Stomach (tissue), 8 donors: ENCODE measurements at regions not wholly inside any gene's neighbourhood (a gene's known extent, or its start where the extent isn't known, plus 50 kb on each side); places are given as distances from the start of the nearest gene placed in this dataset.

ENCODE experiments used
- DNase-seq, 2 donors: peaks; one replicate each; pipeline versions ENCODE4 v3.0.0 to v3.0.0-alpha.2; 2013 to 2019
- H3K27ac ChIP-seq, 5 donors: fragments of 200-600 bp in 4 of 5; sonication (generic) in 4 of 5; one replicate each; pipeline ENCODE4 v1.5.1; 2013 to 2019; ENCODE audit warnings: mild to moderate bottlenecking in 1 of 5, moderate library complexity in 1 of 5
- H3K27me3 ChIP-seq, 3 donors: fragments of 200-600 bp; sonication (generic); one replicate each; pipeline ENCODE4 v1.5.1; 2017 to 2019; ENCODE audit warnings: mixed run types in 1 of 3
- H3K36me3 ChIP-seq, 4 donors: fragments of 200-600 bp; sonication (generic); 1 replicate in 3 of 4; 2 replicates in 1 of 4; pipeline ENCODE4 v1.5.1; 2016 to 2019
- H3K4me1 ChIP-seq, 4 donors: fragments of 200-600 bp; sonication (generic); one replicate each; pipeline ENCODE4 v1.5.1; 2016 to 2019
- H3K4me3 ChIP-seq, 4 donors: fragments of 200-600 bp; sonication (generic) in 3 of 4; one replicate each; pipeline ENCODE4 v1.5.1; 2016 to 2019; ENCODE audit warnings: mild to moderate bottlenecking in 1 of 4
- H3K9me3 ChIP-seq, 4 donors: fragments of 200-600 bp; sonication (generic); one replicate each; pipeline ENCODE4 v1.5.1; 2016 to 2019
- EP300 ChIP-seq: sonication (generic); formaldehyde crosslinking; IDR thresholded peaks from one replicate; pipeline ENCODE4 v1.6.1; 2017; ENCODE audit warnings: antibody characterized with exemption
- POLR2A ChIP-seq, 4 donors: fragments of 450-650 bp; IDR thresholded peaks; one replicate each; pipeline ENCODE4 v1.6.1; 2016; ENCODE audit warnings: antibody characterized with exemption in 4 of 4, control low read depth in 2 of 4, mild to moderate bottlenecking in 1 of 4, moderate library complexity in 1 of 4
- POLR2AphosphoS5 ChIP-seq, 3 donors: sonication (generic); formaldehyde crosslinking; IDR thresholded peaks; one replicate each; pipeline ENCODE4 v1.6.1; 2016; ENCODE audit warnings: antibody characterized with exemption in 3 of 3
- WGBS, 5 donors: extraction: QIAGEN DNeasy Blood & Tissue Kit in 3 of 5; methylation state at CpG; one replicate each; pipeline versions ENCODE4 v1.1.5 to v1.1.7; 2013 to 2018; 5-methylcytosine and 5-hydroxymethylcytosine counted together
- intact Hi-C: fragments of 100-400 bp; cut with DNase I; formaldehyde crosslinking; loops from one replicate; pipeline ENCODE4 v1.15.1; 2023; ENCODE audit warnings: low total_unique reads
- TF ChIP-seq, protein P1 (sequence below), 7 experiments: fragments of 450-650 bp in 4 of 7; fragments of 200-600 bp in 3 of 7; sonication (generic) in 3 of 7; IDR thresholded peaks; one replicate each; pipeline ENCODE4 v1.5.1; 2016 to 2019; ENCODE audit warnings: antibody characterized with exemption in 7 of 7, control low read depth in 2 of 7, mild to moderate bottlenecking in 1 of 7
- donor health status: healthy with polysubstance abuse.
- donor health status: Bipolar disorder and iron deficiency.
- donor health status: healthy.

DNA sequence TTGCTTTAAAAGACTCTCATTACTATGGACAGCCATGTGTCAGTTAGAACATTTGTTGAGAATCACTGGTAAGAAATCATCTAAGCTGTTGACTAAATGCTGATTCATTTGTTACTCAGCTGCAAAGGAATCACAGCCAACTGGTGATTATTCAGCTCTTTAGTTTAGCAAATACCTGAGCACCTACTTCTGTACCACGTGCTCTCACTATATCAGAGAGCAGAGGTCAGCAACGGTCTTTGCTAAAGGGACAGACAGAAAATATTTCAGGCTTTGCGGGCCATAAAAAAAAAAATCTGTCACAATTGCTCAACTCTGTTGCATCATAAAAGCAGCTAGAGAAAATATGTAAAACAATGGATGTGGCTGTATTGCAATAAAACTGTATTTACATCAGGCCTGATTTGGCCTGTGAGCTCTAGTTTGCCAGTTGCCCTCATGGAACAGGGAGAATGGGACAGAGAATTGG, 377.6 kb downstream of the DNAH5 start:
- no peak for DNase-seq
- WGBS, 5 donors = 62 to 72% (median 66%) methylated on average over 3 of the region's 3 CpGs
- H3K27me3 ChIP-seq = no peaks in the 10 kb centered on the region
- H3K36me3 ChIP-seq = no peaks in the 10 kb centered on the region
- TF ChIP-seq EP300 (no peak), POLR2A (IDR thresholded peaks at IDR 0.05) (no peak)
- TF ChIP-seq, protein P1, sequence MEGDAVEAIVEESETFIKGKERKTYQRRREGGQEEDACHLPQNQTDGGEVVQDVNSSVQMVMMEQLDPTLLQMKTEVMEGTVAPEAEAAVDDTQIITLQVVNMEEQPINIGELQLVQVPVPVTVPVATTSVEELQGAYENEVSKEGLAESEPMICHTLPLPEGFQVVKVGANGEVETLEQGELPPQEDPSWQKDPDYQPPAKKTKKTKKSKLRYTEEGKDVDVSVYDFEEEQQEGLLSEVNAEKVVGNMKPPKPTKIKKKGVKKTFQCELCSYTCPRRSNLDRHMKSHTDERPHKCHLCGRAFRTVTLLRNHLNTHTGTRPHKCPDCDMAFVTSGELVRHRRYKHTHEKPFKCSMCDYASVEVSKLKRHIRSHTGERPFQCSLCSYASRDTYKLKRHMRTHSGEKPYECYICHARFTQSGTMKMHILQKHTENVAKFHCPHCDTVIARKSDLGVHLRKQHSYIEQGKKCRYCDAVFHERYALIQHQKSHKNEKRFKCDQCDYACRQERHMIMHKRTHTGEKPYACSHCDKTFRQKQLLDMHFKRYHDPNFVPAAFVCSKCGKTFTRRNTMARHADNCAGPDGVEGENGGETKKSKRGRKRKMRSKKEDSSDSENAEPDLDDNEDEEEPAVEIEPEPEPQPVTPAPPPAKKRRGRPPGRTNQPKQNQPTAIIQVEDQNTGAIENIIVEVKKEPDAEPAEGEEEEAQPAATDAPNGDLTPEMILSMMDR (IDR thresholded peaks at IDR 0.05) = no peak
- H3K27ac ChIP-seq = no peak overlapping the region
- H3K9me3 ChIP-seq = peaks cover 0 to 8% (median 0%) of the 10 kb centered on the region in 4 donors
- intact Hi-C loops = no loop called here
- no peak overlapping the region for H3K4me3 ChIP-seq
- H3K4me1 ChIP-seq = no peaks in the 10 kb centered on the region

DNA sequence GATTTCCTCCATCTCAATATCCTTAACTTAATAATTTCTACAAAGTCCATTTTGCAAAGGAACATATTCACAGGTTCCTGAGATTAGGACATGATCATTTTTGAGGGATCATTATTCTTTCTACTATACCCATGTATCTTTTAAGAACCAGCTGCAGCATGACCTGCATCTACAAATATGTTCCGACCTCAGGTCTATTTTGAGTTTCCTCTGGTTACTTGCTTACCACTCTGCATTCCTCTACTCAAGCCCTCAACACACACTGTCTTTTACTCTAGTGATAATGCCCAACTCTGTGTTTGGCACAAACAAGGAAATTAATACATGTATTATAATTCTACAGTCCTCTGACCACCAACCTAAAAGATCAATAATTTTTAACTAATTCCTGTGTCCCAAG, 386.1 kb downstream of the DNAH5 start:
- H3K27ac ChIP-seq = no peak overlapping the region
- intact Hi-C loops = no loop called here
- 81 to 93% (median 84%) methylated on average over 1 of the region's 1 CpG for WGBS, 5 donors

DNA sequence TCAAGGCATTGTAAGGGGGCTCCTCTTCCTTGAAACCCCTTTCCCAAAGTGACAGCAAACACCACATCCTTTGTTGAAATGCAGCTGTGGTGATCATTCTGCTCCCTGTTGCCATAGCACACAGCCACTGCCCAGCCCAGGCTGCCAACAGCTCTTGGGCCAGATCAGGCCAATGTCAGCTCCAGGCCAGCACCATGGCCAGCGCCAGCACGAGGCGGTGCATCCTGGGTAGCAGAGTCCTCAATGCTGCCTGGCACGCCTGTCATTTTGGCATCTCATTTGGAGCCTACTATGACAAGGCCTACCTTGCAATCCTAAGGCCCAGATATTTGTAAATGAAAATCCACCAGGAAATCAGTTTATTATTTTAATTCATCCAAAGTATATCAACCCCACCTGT, 390.6 kb downstream of the DNAH5 start:
- Histone ChIP-seq H3K27me3 (no peaks in the 10 kb centered on the region), H3K27ac (no peak overlapping the region), H3K36me3 (no peaks in the 10 kb centered on the region), H3K4me3 (no peak overlapping the region), H3K4me1 (no peaks in the 10 kb centered on the region), H3K9me3 (no peaks in the 10 kb centered on the region)
- intact Hi-C loops = no loop called here
- peak in 1 of 2 donors; percentile 35 for DNase-seq
- 3 to 35% (median 21%) methylated on average over 4 of the region's 4 CpGs for WGBS, 5 donors
- TF ChIP-seq, protein P1 (IDR thresholded peaks at IDR 0.05) = no peak
- no peak for TF ChIP-seq EP300
- no peak for TF ChIP-seq POLR2A (IDR thresholded peaks at IDR 0.05)
- TF ChIP-seq POLR2AphosphoS5 (IDR thresholded peaks at IDR 0.05) = no peak

More for the DNA sequence above, 386.1 kb downstream of the DNAH5 start:
- no peaks in the 10 kb centered on the region for H3K9me3 ChIP-seq
- H3K4me1 ChIP-seq = no peaks in the 10 kb centered on the region
- no peak overlapping the region for H3K4me3 ChIP-seq
- no peak for DNase-seq
- H3K27me3 ChIP-seq = no peaks in the 10 kb centered on the region
- TF ChIP-seq, protein P1 (IDR thresholded peaks at IDR 0.05) = no peak
- H3K36me3 ChIP-seq = no peaks in the 10 kb centered on the region

DNA sequence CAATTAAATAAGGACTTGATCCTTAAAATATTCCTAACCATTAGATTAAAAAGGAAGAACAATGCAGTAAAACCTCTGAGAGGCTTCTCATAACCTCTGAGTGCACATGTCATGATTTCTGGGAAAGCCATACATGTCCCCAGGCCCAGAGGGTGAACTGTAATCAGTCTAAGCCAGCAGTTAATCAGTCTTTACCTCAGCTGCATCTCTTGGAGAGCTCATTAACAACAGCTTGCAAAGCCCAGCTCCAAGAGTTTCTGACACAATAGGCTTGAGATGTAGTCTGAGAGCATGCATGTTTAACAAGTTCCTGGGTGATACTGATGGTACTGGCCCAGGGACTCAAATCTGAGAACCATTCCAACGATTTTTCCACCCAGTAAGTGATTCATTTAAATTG, 392.1 kb downstream of the DNAH5 start:
- intact Hi-C loops = no loop called here
- no peak overlapping the region for H3K27ac ChIP-seq
- DNase-seq = no peak
- no peaks in the 10 kb centered on the region for H3K27me3 ChIP-seq
- H3K4me3 ChIP-seq = no peak overlapping the region
- no peak for TF ChIP-seq POLR2AphosphoS5 (IDR thresholded peaks at IDR 0.05)
- no peak for TF ChIP-seq EP300
- TF ChIP-seq, protein P1 (IDR thresholded peaks at IDR 0.05) = no peak
- no peak for TF ChIP-seq POLR2A (IDR thresholded peaks at IDR 0.05)
- WGBS, 5 donors = 29 to 53% (median 37%) methylated on average over 1 of the region's 1 CpG
- H3K4me1 ChIP-seq = no peaks in the 10 kb centered on the region
- H3K9me3 ChIP-seq = no peaks in the 10 kb centered on the region
- H3K36me3 ChIP-seq = no peaks in the 10 kb centered on the region
